Activated CD4-positive, alpha-beta T cell treated with anti-CD3 and anti-CD28 coated beads, Interleukin-2, amount 50 U/mL, for 1 hour (primary cell): ENCODE measurements at regions not wholly inside any gene's neighbourhood (a gene's known extent, or its start where the extent isn't known, plus 50 kb on each side); places are given as distances from the start of the nearest gene placed in this dataset.

ENCODE experiments used
- DNase-seq: peaks from one replicate; pipeline ENCODE4 v3.0.0-alpha.2; 2020

DNA sequence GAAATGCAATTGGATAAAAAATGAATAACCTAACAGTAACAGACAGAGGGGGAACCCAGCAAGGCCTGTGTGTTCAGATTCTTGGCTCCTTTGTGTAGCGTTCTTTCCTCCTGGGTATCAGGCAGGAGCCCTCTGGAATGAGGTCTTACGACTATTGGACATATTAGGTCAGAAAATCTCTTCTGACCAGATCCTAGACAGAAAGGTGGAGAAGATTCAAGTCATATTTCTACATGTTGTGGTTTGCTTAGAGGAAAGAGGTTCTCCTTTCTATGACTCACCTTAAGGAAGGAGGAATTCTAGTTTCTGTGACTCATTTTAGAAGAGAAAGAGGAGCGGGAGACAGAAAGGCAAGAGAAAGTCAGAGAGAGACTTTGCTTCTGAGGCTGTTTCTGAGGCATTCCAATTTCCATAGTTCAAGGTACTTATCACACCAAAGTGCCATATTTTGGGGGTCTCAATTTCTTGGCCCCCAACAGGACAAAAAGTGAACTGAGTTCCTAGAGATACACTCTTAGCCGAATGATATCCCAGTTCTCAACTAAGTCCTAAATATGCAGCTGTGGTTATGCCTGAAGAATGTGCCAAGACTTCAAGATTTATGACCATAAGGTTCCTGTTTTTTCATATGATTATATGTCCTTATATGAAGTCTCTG is 618.6 kb downstream of the ZEB2 start:
- DNase-seq = no peak

- no peak for DNase-seq
Measured at GRCh38 chr2:143899987-143900386, 619.9 kb downstream of the ZEB2 start.

- DNase-seq = no peak
Measured at GRCh38 chr2:143893371-143893770, 626.5 kb downstream of the ZEB2 start.

GRCh38 chr2:143891879-143892308 is 628.0 kb downstream of the ZEB2 start:
- DNase-seq = no peak

DNA sequence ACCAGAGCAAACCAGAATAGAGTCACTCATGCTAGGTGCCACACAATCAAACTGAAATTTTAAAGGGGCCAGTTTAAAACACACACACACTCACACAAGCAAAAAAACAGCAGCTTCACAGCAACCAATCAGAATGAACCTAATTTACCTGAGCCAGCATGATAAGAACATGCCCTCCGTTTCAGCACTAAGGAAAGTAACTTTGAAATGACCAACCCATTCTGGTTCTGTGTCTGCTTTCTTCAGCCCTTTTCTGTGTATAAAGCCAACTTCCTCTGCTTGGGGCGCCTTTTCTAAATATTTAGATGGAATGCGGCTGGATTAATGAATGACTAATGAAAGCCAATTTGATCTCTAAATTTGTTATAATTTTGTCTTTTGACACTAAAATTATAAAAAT is 629.1 kb downstream of the ZEB2 start:
- DNase-seq = no peak

- DNase-seq = no peak
Measured at GRCh38 chr2:143889216-143889615, 630.7 kb downstream of the ZEB2 start.

GRCh38 chr2:143885461-143885860 is 634.5 kb downstream of the ZEB2 start:
- no peak for DNase-seq

- DNase-seq = no peak
Measured at GRCh38 chr2:143881246-143881645, 638.7 kb downstream of the ZEB2 start.

DNA sequence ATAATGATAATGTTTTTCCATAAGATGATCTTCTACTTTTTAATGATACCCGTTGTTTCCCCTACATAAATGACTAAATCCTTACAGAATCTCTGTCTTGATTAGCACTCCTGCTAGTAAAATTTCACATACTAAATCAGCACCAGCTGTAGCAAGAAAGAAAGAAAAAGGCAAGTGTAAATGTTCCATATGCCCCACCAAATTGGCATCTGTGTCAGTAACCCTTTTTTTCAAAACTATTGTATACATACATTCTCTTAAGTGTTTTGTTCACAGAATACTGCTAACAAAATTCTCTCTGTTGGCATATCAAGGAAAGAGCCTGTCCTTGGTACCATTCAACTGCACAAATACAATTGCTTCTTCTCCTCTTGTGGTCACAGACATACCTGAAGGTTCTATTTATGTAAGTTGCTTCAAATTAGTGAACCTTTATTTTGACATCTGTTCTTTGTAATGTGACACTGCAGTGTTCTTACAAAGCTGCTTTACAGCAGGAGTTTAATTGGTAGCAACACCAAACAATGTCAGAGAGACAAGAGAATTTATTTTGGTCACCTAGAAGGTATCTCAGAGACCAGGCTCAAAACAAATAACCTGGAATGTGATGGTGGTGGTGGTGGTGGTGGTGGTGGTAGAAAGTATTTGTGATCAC is 641.9 kb downstream of the ZEB2 start:
- DNase-seq = no peak

- no peak for DNase-seq
Measured at GRCh38 chr2:143877056-143877455, 642.9 kb downstream of the ZEB2 start.

- no peak for DNase-seq
Measured at GRCh38 chr2:143875295-143876233, 644.4 kb downstream of the ZEB2 start.

DNA sequence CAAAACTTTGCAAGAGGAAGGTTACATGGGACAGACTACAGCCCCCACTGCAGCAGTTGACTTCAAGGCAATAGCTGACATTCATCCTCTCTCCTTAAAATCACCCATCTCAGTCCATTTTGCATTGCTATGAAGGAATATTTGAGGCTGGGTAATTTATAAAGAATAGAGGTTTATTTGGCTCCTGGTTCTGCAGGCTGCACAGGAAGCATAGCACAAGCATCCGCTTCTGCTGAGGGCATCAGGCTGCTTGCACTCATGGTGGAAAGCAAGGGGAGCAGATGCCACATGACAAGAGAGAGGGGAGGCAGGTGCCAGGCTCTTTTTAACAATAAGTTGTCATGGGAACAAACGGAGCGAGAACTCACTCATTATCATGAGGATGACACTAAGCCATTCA is 646.0 kb downstream of the ZEB2 start:
- no peak for DNase-seq

DNA sequence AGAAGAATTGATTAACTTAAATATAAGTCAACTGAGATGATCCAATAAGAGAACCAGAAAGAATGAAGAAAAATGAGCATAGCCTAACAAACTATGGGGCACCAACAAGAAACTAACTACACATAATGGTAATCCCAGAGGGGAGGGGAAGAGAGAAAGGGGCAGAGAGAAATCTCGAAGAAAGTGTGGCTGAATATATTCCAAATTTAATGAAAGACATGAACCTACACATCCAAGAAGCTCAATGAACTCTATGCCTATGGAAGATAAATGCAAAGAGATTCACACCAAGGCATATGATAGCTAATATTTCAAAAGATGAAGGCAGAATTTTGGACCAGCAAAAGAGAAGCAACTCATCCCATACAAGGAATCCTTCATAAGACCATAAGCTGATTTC is 649.2 kb downstream of the ZEB2 start:
- no peak for DNase-seq

GRCh38 chr2:143856978-143857377 is 662.9 kb downstream of the ZEB2 start:
- DNase-seq = no peak

DNA sequence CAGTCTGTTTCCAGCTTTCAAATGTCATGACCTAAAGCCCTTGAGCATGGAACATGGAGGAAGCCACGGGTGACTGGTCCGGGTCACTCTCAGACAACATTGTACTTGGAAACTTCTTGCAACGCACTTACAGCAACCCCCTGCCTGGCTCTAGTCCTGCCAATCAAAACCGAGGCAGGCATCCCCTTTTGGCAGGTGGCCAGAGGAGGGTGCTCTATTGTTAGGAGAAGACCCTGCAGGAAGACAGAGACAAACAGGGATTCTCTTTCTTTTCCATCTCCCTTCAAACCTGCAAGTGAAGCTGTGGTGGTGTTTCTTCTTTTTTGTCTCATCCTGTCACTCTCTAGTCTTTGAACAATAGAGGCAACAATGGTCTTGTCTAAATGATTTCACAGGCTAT is 667.2 kb downstream of the ZEB2 start:
- no peak for DNase-seq

GRCh38 chr2:143850084-143850483 is 669.8 kb downstream of the ZEB2 start:
- DNase-seq = no peak

- DNase-seq = no peak
Measured at GRCh38 chr2:143847257-143847656, 672.7 kb downstream of the ZEB2 start.

GRCh38 chr2:143844986-143845385 is 674.9 kb downstream of the ZEB2 start:
- DNase-seq = no peak

DNA sequence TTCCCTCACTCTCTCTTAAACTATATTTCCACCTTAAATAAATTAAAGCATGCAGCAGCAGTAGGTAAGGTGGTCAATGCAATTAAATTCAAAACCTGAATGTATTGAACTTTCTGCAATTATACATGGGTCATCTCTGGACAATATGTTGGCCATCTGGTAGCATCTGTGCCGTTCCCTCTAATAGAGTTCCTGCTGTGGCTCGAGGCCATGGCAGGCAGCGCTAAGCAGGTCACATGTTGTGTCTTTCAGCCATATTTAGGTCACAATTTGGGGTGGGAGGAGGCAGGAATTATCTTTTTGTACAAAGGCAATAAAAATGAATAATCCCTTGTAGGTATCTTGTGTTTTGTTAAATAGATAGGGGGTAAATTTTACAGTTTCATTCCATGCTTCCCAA is 676.2 kb downstream of the ZEB2 start:
- no peak for DNase-seq

GRCh38 chr2:143842836-143843235 is 677.1 kb downstream of the ZEB2 start:
- no peak for DNase-seq

- DNase-seq = no peak
Measured at GRCh38 chr2:143841935-143842334, 678.0 kb downstream of the ZEB2 start.

GRCh38 chr2:143840601-143841000 is 679.3 kb downstream of the ZEB2 start:
- DNase-seq = no peak

- DNase-seq = no peak
Measured at GRCh38 chr2:143840194-143840593, 679.7 kb downstream of the ZEB2 start.

- no peak for DNase-seq
Measured at GRCh38 chr2:143839456-143839855, 680.5 kb downstream of the ZEB2 start.
